Ishikawa (cell line): ENCODE measurements at regions not wholly inside any gene's neighbourhood (a gene's known extent, or its start where the extent isn't known, plus 50 kb on each side); places are given as distances from the start of the nearest gene placed in this dataset.

Experiments used
- CEBPB ChIP-seq: IDR thresholded peaks from 2 replicates; pipeline ENCODE4 v1.6.1; 2012
- CREB1 ChIP-seq: IDR thresholded peaks from 2 replicates; pipeline ENCODE4 v1.6.1; 2012; ENCODE audit warnings: low read depth
- EP300 ChIP-seq: IDR thresholded peaks from 2 replicates; pipeline ENCODE4 v1.6.1; 2012; ENCODE audit warnings: borderline replicate concordance
- TCF12 ChIP-seq: IDR thresholded peaks from 2 replicates; pipeline ENCODE4 v1.6.1; 2012; ENCODE audit warnings: low read depth
- YY1 ChIP-seq: IDR thresholded peaks from 2 replicates; pipeline ENCODE4 v1.6.1; 2012; ENCODE audit warnings: low read depth
- TF ChIP-seq, protein P1 (sequence below): IDR thresholded peaks from 2 replicates; pipeline ENCODE4 v1.6.1; 2012

GRCh38 chr11:32184041-32184722, 93.3 kb downstream of the RCN1 start:
- no peak for TF ChIP-seq EP300
- TF ChIP-seq, protein P1, sequence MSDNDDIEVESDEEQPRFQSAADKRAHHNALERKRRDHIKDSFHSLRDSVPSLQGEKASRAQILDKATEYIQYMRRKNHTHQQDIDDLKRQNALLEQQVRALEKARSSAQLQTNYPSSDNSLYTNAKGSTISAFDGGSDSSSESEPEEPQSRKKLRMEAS = no peak
- no peak for TF ChIP-seq TCF12
- TF ChIP-seq CEBPB = no peak
- TF ChIP-seq CREB1 = no peak
- TF ChIP-seq YY1 = no peak
